ENCODE measurements at regions not wholly inside any gene's neighbourhood (a gene's known extent, or its start where the extent isn't known, plus 50 kb on each side); places are given as distances from the start of the nearest gene placed in this dataset.

- DNase-seq (ENCODE audit: low read depth) = no peak
- no peak overlapping the region for H3K4me3 ChIP-seq (ENCODE audit: low read depth, low read length)
- TF ChIP-seq CTCF (IDR thresholded peaks at IDR 0.05; ENCODE audit: control insufficient read depth, extremely low read depth, insufficient read depth) = no peak
Measured at GRCh38 chr6:139587469-139587868, 213.0 kb upstream of the CITED2 start.

GRCh38 chr6:139586273-139586672 lies 211.8 kb upstream of the CITED2 start:
- no peak overlapping the region for H3K4me3 ChIP-seq (ENCODE audit: low read depth, low read length)
- TF ChIP-seq CTCF (IDR thresholded peaks at IDR 0.05; ENCODE audit: control insufficient read depth, extremely low read depth, insufficient read depth) = no peak
- DNase-seq (ENCODE audit: low read depth) = no peak

GRCh38 chr6:139584599-139584998 lies 210.2 kb upstream of the CITED2 start:
- no peak for TF ChIP-seq CTCF (IDR thresholded peaks at IDR 0.05; ENCODE audit: control insufficient read depth, extremely low read depth, insufficient read depth)
- no peak overlapping the region for H3K4me3 ChIP-seq (ENCODE audit: low read depth, low read length)
- no peak for DNase-seq (ENCODE audit: low read depth)

GRCh38 chr6:139583420-139583819 lies 209.0 kb upstream of the CITED2 start:
- DNase-seq (ENCODE audit: low read depth) = no peak
- H3K4me3 ChIP-seq (ENCODE audit: low read depth, low read length) = no peak overlapping the region
- no peak for TF ChIP-seq CTCF (IDR thresholded peaks at IDR 0.05; ENCODE audit: control insufficient read depth, extremely low read depth, insufficient read depth)

GRCh38 chr6:139582956-139583355 lies 208.5 kb upstream of the CITED2 start:
- no peak for TF ChIP-seq CTCF (IDR thresholded peaks at IDR 0.05; ENCODE audit: control insufficient read depth, extremely low read depth, insufficient read depth)
- H3K4me3 ChIP-seq (ENCODE audit: low read depth, low read length) = no peak overlapping the region
- DNase-seq (ENCODE audit: low read depth) = no peak

GRCh38 chr6:139581485-139581865 lies 207.0 kb upstream of the CITED2 start:
- no peak for DNase-seq (ENCODE audit: low read depth)
- H3K4me3 ChIP-seq (ENCODE audit: low read depth, low read length) = no peak overlapping the region
- no peak for TF ChIP-seq CTCF (IDR thresholded peaks at IDR 0.05; ENCODE audit: control insufficient read depth, extremely low read depth, insufficient read depth)

GRCh38 chr6:139580592-139581484 lies 206.4 kb upstream of the CITED2 start:
- no peak overlapping the region for H3K4me3 ChIP-seq (ENCODE audit: low read depth, low read length)
- DNase-seq (ENCODE audit: low read depth) = no peak
- TF ChIP-seq CTCF (IDR thresholded peaks at IDR 0.05; ENCODE audit: control insufficient read depth, extremely low read depth, insufficient read depth) = no peak
